HG02943 (cell line): ENCODE measurements at regions not wholly inside any gene's neighbourhood (a gene's known extent, or its start where the extent isn't known, plus 50 kb on each side); places are given as distances from the start of the nearest gene placed in this dataset.

Source experiments
- ATAC-seq: cut with Tn5 transposase; IDR thresholded peaks from one replicate; pipeline ENCODE4 v1.9.1; 2021; ENCODE audit warnings: mild to moderate bottlenecking, low read depth, moderate library complexity; ENCODE audit not compliant: unreplicated experiment

GRCh38 chr2:23159746-23160405, 225.1 kb upstream of the KLHL29 start:
- ATAC-seq, result no peak

- no peak for ATAC-seq
Observed at GRCh38 chr2:23164173-23164572, 220.8 kb upstream of the KLHL29 start.

- no peak for ATAC-seq
Observed at GRCh38 chr2:23169896-23170295, 215.1 kb upstream of the KLHL29 start.

GRCh38 chr2:23171108-23171507, 213.9 kb upstream of the KLHL29 start:
- no peak for ATAC-seq

GRCh38 chr2:23178396-23178795, 206.6 kb upstream of the KLHL29 start:
- ATAC-seq, result no peak

GRCh38 chr2:23183733-23184132, 201.2 kb upstream of the KLHL29 start:
- ATAC-seq, result no peak

- ATAC-seq, result no peak
Observed at GRCh38 chr2:23198316-23199114, 186.5 kb upstream of the KLHL29 start.

- no peak for ATAC-seq
Observed at GRCh38 chr2:23199115-23199918, 185.7 kb upstream of the KLHL29 start.

- no peak for ATAC-seq
Observed at GRCh38 chr2:23200068-23200786, 184.8 kb upstream of the KLHL29 start.

GRCh38 chr2:23200787-23201114, 184.2 kb upstream of the KLHL29 start:
- no peak for ATAC-seq

- no peak for ATAC-seq
Observed at GRCh38 chr2:23203383-23203782, 181.6 kb upstream of the KLHL29 start.

GRCh38 chr2:23204685-23205242, 180.2 kb upstream of the KLHL29 start:
- no peak for ATAC-seq

- ATAC-seq, result no peak
Observed at GRCh38 chr2:23206650-23207049, 178.3 kb upstream of the KLHL29 start.

- no peak for ATAC-seq
Observed at GRCh38 chr2:23207871-23208270, 177.1 kb upstream of the KLHL29 start.

GRCh38 chr2:23208339-23208738, 176.6 kb upstream of the KLHL29 start:
- ATAC-seq, result no peak

GRCh38 chr2:23209059-23209458, 175.9 kb upstream of the KLHL29 start:
- no peak for ATAC-seq

- no peak for ATAC-seq
Observed at GRCh38 chr2:23211987-23212583, 172.9 kb upstream of the KLHL29 start.

GRCh38 chr2:23213196-23213595, 171.8 kb upstream of the KLHL29 start:
- ATAC-seq, result no peak

- ATAC-seq, result no peak
Observed at GRCh38 chr2:23215016-23215415, 170.0 kb upstream of the KLHL29 start.

- ATAC-seq, result no peak
Observed at GRCh38 chr2:23219666-23220065, 165.3 kb upstream of the KLHL29 start.
